HG03378 (cell line): ENCODE measurements at regions not wholly inside any gene's neighbourhood (a gene's known extent, or its start where the extent isn't known, plus 50 kb on each side); places are given as distances from the start of the nearest gene placed in this dataset.
"Not testable (repeated sequence)": the region's sequence is repeated elsewhere in the genome, so short reads cannot be mapped to it uniquely, and the experiment has no call there.

ENCODE experiments used
- ATAC-seq: cut with Tn5 transposase; IDR thresholded peaks from one replicate; pipeline ENCODE4 v1.9.1; 2021; ENCODE audit warnings: mild to moderate bottlenecking, moderate library complexity; ENCODE audit not compliant: unreplicated experiment

DNA sequence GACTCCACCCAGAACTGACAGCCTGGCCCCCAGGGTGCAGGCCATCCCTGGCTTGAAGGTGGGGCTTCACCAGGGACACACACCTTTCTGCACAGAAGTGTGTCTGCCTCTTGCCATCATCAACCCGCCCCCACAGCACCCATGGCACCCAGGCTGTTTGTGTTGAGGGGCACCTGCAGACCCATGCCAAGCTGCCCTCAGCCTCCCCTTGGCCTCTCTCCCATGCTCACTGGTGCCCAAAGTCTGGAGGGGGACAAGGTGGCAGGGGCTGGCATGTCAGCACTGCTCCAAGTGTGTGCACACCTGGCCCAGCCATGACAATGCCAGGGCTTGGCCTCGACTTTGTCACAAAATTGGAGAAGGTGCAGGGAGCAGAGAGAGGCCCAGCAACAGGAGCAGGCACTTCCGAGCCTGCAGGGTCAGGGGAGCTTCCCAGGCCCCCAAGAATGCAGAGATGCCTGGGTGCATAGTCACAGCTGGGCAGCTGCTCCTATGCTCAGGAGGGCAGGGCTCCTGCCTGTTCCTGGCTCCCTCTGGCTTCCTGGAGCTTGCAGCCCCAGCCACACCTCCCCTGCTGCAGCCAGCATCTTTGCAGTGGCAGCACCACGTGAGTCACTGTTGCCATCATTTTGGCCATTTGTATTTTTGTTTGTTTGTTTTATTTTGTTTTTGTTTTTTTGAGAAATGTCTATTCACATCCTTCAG, 280.6 kb upstream of the UBE2E3 start:
- no peak for ATAC-seq

DNA sequence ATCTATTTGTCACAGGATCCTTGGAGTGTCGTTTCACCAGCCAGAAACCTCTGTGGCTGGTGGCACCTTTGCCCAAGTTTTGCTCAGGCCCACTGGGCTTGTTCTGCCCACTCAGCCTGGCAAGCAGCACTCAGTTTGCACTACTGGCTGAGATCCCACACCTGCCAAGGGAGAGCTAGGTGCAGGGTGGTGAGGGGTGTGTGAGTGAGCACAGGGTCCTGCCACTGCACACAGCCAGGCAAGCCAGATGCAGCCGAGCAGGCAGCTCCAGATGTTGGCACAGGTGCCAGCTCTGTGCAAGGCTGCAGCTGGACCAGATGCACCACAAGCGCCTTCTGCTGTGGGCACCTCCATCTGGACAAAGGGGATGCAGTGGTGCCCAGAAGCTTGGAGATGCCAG, 281.7 kb upstream of the UBE2E3 start:
- no peak for ATAC-seq

DNA sequence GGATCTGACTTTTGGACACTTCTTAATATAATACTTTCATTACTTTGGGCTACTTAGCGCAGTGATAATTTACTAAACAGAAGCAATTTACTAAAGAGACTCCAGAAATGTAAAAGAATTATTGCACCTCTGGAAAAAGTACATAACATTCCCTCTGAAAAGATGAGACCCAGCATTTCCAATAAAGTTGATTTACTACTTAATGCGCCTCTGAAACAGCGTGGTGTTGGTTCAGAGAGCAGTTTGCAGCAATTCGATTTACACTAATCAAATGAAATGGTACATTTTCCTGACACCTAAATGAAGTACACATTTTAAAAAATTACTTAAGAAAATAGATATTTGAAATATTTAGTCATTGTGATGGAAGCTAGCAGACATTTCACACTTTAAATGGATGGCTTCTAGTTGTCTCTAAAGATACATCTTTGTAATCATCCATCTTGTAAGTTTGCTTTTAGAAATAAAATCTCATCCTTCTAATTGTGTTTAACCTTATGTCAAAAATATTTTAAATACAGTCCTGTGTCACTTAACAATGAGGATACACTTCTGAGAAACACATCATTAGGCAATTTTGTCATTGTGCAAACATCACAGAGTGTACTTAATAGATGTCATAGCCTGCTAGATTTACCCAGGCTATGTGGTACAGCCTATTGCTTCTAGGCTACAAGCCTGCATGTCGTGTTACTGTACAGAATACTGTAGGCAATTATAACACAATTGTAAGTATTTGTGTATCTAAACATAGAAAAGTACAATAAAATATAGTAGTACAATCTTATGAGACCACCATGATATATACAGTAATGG, 284.6 kb upstream of the UBE2E3 start:
- no peak for ATAC-seq

DNA sequence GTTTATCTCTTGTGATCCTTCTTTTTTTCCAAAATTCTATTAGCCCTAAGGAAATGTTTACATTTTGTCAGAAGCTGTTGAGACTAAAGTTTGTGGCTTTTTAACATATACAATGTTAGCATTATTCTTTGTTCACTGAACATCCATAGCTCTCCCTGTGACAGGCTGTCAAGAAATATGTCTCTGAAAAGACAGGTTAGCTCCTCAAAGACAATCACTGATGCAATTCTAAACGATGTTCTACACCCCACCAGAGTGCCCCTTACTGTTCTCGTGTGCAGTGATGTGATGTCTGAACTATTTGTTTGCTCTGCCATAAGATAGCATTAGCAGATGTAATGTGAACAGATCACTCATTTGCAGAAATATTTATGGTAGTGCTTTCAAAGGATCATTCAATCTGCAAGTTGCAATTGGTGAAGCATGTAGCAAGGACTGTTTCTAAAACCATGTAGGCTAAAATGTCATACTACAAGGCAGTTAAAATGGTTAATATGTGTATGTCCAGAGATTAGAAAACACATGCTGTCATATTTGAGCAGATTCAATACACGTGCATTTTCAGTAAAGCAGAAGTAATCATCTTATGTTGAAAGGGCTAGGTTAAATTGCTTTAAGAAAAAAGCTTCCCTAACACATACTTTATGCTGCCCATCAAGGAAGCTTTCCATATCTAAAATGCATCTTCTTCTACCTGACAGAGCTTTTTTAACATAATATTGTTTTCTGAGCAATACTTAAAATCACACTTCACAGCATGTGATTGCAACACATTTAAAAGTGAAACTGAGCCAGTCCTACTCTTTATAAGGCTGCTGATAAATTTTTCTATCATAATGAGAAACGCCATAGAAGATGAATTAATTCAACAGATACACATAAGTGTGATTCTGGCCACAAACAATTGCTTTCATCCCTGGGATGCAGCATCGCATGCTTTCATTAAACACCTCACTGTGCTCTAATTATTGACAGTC, 285.7 kb upstream of the UBE2E3 start:
- ATAC-seq = no peak

DNA sequence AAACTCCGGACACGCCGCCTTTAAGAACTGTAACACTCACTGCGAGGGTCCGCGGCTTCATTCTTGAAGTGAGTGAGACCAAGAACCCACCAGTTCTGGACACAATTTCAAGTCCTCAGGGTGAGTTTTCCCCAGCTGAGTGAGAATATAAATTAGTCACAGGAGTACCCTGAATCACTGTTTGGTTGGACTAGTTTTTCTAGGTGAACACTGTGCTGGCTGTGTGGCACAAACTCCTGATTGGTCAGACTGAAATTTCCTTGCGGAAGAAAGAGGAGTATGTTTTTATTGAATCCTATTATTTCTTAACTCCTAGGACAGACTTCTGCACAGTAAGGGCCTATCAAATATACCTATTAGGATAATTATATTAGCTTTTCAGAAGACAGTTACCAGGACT, 288.1 kb upstream of the UBE2E3 start:
- no peak for ATAC-seq

DNA sequence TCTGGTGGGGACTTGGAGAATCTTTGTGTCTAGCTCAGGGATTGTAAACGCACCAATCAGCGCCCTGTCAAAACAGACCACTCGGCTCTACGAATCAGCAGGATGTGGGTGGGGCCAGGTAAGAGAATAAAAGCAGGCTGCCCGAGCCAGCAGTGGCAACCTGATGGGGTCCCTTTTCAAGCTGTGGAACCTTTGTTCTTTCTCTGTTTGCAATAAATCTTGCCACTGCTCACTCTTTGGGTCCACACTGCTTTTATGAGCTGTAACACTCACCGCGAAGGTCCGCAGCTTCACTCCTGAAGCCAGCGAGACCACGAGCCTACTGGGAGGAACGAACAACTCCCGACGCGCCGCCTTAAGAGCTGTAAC, 288.6 kb upstream of the UBE2E3 start:
- not testable (repeated sequence) for ATAC-seq

DNA sequence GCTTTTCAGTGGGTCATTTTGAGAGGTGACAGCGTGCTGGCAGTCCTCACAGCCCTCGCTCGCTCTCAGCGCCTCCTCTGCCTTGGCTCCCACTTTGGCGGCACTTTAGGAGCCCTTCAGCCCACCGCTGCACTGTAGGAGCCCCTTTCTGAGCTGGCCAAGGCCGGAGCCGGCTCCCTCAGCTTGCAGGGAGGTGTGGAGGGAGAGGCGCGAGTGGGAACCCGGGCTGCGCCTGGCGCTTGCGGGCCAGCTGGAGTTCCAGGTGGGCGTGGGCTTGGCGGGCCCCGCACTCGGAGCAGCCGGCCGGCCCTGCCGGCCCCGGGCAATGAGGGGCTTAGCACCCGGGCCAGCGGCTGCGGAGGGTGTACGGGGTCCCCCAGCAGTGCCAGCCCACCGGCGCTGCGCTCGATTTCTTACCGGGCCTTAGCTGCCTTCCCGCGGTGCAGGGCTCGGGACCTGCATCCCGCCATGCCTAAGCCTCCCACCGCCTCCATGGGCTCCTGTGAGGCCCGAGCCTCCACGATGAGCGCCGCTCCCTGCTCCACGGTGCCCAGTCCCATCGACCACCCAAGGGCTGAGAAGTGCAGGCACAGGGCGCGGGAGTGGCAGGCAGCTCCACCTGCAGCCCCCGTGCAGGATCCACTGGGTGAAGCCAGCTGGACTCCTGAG, 289.1 kb upstream of the UBE2E3 start:
- not testable (repeated sequence) for ATAC-seq

DNA sequence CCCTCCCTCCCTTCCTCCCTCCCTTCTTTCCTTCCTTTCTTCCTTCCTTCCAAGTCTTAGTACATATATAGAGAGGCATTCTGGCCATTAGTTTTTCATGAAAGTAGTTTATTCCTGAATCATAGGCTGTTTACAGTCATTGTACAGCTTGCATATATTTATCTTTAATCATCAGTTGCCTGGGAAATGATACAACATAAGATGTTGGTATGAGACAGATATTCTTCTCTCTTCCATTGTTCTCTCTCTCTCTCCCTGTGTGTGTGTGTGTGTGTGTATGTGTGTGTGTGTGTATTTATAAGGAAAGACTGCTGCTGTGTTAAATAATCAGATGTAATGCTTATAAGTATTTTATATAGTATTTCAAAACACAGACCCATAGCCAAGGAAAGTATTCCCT, 289.8 kb upstream of the UBE2E3 start:
- no peak for ATAC-seq

DNA sequence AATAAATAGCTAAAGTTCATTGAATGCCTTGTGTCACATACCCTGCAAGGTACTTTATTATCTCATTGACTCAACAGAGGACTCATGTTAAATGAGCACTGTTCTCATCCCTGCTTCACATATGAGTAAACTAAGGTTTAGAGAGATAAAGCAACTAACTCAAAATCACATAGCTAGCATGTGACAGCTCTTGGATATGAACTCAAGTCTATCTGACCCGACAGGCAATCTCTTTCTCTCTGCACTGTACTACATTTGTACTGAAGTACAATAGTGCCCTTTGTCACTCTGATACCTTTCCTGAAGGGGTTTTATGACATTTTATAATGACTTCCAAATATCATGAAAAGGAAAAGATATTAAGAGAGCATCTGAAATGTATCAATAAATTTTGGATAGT, 297.5 kb upstream of the UBE2E3 start:
- ATAC-seq = no peak

DNA sequence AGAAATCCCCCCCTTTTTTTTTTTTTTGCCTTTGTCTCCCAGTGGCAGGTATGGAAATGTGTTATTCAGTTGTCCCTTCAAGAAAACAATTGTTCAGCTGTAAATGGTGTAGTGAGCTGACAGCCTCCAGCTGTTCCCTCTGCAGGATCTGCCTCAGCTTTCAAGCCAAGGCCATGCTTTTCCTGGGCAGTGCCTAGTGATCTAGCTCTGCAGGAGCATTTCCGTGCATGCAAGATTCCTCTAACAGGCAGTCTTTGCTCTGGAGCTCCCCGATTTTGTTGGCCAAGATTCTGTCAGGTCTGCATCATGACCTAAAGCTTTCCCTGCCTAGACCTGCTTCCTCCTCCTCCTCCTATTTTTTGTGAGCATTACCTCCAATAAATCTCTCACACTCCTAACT, 300.7 kb upstream of the UBE2E3 start:
- ATAC-seq = no peak

DNA sequence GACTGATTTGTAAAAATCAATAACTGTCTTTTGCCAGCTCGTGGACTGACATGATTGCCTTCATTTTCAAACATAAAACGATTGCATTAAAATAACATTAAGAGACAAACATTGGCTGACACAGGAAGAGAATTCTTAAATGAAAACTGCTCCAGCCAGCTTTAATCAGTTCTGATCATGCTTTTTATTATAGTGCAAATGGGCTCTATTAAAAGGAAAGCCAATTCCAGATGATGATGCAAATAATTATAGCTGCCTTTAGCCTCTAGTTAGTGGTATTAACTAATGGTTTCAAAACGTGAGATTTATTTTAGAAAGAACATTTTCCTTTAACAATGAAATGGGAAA, 301.8 kb upstream of the UBE2E3 start:
- ATAC-seq = no peak

DNA sequence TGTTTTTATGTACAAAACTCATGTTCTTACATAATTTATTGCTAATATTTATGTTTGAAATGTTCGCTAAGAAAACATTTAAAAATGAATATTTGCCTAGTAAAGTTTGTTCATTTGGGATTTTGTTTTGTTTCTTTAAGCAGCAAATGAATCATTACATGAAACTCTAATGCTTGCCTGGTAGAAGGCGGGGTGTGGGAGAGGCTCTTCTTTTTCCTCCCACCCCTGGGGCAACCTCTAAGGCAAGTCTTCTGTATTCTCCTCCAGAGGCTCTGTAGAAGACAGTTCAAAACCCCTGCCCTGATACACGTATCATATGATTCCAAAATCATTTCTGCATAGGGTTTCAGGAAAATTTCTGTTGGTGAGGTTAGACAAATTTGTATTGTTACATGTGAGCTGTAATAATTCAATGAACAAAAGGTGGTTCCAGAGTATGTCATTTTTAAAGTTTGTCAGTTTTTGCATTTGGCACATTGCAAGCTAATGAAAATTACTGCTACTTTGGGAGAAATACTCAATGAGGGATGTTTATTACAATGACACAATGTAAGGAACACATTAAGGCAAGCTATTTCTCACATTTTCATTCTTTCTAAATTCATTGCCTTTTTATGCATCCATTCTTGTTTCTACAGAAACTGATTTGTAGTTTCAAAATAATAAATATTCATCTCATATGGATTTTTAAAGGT, 302.3 kb upstream of the UBE2E3 start:
- ATAC-seq = no peak

DNA sequence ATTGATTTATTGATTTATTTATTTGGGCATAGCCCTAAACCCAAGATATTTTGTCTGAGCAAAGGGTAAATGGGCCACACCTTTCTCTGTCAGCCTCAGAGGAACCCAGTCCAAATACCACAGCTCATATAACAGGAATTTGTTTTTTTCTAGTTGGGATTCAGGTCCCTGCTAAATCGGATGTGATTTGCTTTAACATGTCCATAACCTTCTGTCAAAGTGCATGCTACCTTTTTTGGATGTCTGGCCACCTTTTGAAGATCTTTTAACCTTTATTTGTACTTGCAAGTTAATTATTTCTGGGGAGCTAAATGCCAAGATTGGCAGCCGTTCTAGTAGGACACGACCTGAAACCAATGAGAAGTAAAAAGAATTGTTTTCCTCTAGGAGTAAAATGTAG, 303.2 kb upstream of the UBE2E3 start:
- no peak for ATAC-seq

DNA sequence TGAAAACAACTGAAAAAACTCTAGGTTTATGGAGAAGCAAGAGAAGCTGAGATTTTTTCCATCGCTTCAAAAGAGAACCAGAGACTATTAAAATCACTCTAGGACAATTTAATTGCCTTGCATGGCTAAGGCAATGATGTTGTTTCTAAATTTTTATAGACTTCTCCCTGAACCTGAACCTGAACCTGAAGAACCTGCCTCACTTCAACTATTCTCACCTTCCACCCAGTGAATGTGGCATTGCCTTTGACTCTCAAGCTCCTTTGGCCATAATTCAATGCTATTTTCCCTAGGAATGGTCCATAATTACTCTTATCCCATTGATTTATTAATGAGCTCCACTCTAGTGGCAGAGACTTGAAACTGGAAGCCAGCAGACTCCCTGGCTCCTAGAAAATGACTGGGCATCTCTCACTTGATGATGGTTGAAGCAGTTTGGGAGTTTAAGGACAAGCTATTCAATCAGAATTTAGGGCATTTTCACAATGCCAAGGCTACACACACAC, 303.8 kb upstream of the UBE2E3 start:
- no peak for ATAC-seq

DNA sequence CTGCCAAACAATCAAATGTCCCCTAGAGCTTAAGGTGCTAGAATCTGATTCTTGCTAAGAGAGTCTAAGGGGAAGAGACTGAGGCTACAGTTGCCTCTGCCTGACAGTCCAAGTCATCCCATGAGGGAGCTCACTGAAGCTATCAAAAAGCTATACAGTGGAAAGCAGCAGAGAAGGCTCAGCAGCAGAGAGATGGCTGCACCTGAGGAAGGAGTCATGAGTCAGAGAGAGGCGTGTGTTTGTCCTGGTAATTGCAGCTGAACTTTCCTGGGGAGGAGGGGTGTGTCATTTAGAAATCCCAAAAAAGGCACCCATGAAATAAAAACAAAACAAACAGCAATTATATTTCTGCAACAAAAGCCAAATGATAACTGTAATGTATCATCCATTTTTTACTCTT, 305.2 kb upstream of the UBE2E3 start:
- no peak for ATAC-seq

DNA sequence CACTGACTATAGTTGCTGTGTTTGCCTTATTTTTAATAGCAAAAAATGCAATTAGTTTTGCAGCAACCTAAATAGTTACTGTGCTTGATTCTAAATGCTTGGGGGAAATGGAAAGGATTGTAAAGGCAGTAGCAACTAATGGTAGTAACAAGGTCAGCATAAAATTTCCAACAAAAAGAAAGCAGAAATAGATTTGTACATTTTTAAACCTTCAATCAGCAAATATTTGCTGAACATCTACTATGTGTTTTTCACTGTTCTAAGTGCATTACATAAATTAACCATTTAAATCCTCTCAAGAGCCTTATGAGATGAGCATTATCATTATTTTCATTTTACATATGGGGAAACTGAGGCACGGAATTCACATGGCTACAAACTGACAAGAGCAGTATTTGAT, 308.0 kb upstream of the UBE2E3 start:
- ATAC-seq = no peak

DNA sequence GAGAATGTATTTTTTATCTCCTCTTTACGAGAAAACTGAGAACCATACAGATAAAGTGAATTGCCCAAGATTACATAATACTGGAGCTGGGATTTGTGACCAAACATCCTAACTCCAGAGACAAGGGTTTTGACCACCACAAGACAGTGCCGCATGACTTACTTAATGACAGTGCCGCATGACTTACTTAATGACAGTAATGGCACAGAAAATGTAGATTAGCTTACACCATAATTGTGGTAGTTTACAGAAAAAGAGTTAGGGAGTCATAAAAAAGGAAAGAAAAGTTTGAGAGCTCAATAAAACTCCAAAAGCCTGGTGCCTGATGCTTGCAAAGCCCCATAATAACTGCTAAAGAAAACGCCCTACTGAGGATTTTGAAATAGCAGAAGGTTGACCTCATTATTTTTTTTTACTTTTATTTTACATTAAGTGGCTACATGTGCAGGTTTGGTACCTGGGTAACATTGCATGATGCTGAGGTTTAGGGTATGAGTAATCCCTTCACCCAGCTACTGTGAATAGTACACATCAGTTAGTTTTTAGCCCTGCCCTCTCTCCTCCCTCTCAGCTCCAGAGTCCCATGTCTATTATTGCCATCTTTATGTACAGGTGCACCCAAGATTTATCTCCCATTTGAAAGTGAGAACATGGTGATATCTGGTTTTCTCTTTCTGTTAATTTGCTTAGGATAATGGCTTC, 310.0 kb upstream of the UBE2E3 start:
- ATAC-seq = no peak

DNA sequence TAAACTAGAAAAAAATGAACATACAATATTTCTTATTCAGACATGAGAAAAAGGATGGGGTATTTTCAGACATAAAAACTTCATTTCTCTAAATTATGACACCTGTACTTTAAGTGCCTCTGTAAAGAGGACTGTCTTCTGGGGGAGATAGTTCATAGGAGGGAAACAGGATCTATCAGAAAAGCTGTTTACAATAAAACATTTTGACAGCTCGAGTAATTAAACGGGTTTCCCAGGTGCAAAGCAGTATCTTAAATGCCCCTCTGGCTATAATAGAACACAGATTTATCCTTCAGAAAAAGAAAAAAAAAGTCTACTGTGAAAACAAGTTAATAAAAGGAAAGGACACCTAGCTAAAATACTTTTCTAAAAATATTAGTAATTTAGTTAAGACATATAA, 311.4 kb upstream of the UBE2E3 start:
- no peak for ATAC-seq

DNA sequence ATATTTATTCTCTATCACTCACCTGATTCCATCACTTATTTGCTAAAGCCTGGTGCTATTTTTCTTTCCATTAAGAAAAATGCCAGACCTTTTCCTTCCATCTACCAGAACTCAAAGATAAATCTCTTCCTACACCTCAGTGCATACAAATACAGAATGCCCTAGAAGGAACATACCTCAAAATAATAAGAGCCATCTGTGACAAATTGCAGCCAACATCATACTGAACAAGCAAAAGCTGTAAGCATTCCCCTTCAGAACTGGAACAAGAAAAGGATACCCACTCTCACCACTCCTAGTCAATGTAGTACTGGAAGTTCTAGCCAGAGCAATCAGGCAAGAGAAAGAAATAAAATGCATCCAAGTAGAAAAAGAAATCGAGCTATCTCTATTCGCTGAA, 315.9 kb upstream of the UBE2E3 start:
- no peak for ATAC-seq
